Neuronal stem cell (in vitro differentiated cells): ENCODE measurements at regions not wholly inside any gene's neighbourhood (a gene's known extent, or its start where the extent isn't known, plus 50 kb on each side); places are given as distances from the start of the nearest gene placed in this dataset.

Experiments
- DNase-seq: peaks from one replicate; pipeline ENCODE4 v3.0.0-alpha.2; 2013; ENCODE audit warnings: low spot score
- H2AFZ ChIP-seq: one replicate; pipeline ENCODE4 v1.6.1; 2013; ENCODE audit warnings: mild to moderate bottlenecking, low read length, inconsistent platforms
- H2AK5ac ChIP-seq: 2 replicates; pipeline ENCODE4 v1.6.1; 2013; ENCODE audit warnings: low read depth, mild to moderate bottlenecking, inconsistent platforms, low read length, moderate library complexity, mixed read lengths
- H2BK120ac ChIP-seq: 2 replicates; pipeline ENCODE4 v1.6.1; 2013; ENCODE audit warnings: low read depth, mild to moderate bottlenecking, inconsistent platforms, low read length, moderate library complexity, mixed read lengths
- H2BK12ac ChIP-seq: one replicate; pipeline ENCODE4 v1.6.1; 2013; ENCODE audit warnings: low read length, inconsistent platforms
- H2BK15ac ChIP-seq: 2 replicates; pipeline ENCODE4 v1.6.1; 2013; ENCODE audit warnings: mild to moderate bottlenecking, low read length, inconsistent platforms, mixed read lengths
- H2BK5ac ChIP-seq: one replicate; pipeline ENCODE4 v1.6.1; 2013; ENCODE audit warnings: inconsistent platforms, mild to moderate bottlenecking, low read length, moderate library complexity
- H3K14ac ChIP-seq: one replicate; pipeline ENCODE4 v1.6.1; 2013; ENCODE audit warnings: low read length, inconsistent platforms
- H3K18ac ChIP-seq: 2 replicates; pipeline ENCODE4 v1.6.1; 2013; ENCODE audit warnings: low read length, inconsistent platforms
- H3K23ac ChIP-seq: 2 replicates; pipeline ENCODE4 v1.6.1; 2013; ENCODE audit warnings: low read depth, mild to moderate bottlenecking, mixed read lengths, low read length, inconsistent platforms; ENCODE audit not compliant: poor library complexity
- H3K27ac ChIP-seq: replicated peaks from 3 replicates; pipeline ENCODE4 v1.5.1; 2013; ENCODE audit warnings: low read length, inconsistent platforms
- H3K27me3 ChIP-seq, 3 experiments: 2 replicates each; pipeline ENCODE4 v1.6.1; 2013; ENCODE audit warnings: low read length in 3 of 3, mild to moderate bottlenecking in 2 of 3, inconsistent platforms in 1 of 3, low read depth in 1 of 3, mixed read lengths in 1 of 3, moderate library complexity in 1 of 3; ENCODE audit not compliant: control insufficient read depth in 3 of 3, insufficient read depth in 3 of 3
- H3K36me3 ChIP-seq, 2 donors: replicated peaks in 1 of 2; 2 replicates each; pipeline ENCODE4 v1.6.1; 2013; ENCODE audit warnings: low read length in 2 of 2; ENCODE audit not compliant: control insufficient read depth in 2 of 2, insufficient read depth in 2 of 2
- H3K4ac ChIP-seq: 2 replicates; pipeline ENCODE4 v1.6.1; 2013; ENCODE audit warnings: inconsistent platforms, mild to moderate bottlenecking, low read length, moderate library complexity
- H3K4me1 ChIP-seq, 2 donors: 1 replicate in 1 of 2; 2 replicates in 1 of 2; pipeline ENCODE4 v1.6.1; 2013; ENCODE audit warnings: low read length in 2 of 2, low read depth in 1 of 2; ENCODE audit not compliant: control insufficient read depth in 2 of 2, insufficient read depth in 1 of 2
- H3K4me2 ChIP-seq: one replicate; pipeline ENCODE4 v1.6.1; 2013; ENCODE audit warnings: mild to moderate bottlenecking, low read length, inconsistent platforms; ENCODE audit not compliant: insufficient read depth, poor library complexity, severe bottlenecking
- H3K4me3 ChIP-seq, 2 donors: 2 replicates each; pipeline ENCODE4 v1.5.1; 2013; ENCODE audit warnings: low read length in 2 of 2, mild to moderate bottlenecking in 2 of 2, inconsistent platforms in 1 of 2, moderate library complexity in 1 of 2
- H3K79me1 ChIP-seq: one replicate; pipeline ENCODE4 v1.6.1; 2013; ENCODE audit warnings: low read depth, mild to moderate bottlenecking, inconsistent platforms, low read length, moderate library complexity
- H3K9ac ChIP-seq: one replicate; pipeline ENCODE4 v1.6.1; 2013; ENCODE audit warnings: mild to moderate bottlenecking, low read depth, low read length, inconsistent platforms; ENCODE audit not compliant: poor library complexity
- H3K9me3 ChIP-seq, 2 donors: replicated peaks in 1 of 2; 2 replicates each; pipeline versions ENCODE3 to v1.6.1; 2013; ENCODE audit warnings: low read length in 2 of 2, mild to moderate bottlenecking in 2 of 2, inconsistent platforms in 1 of 2, low read depth in 1 of 2, mixed read lengths in 1 of 2, moderate library complexity in 1 of 2; ENCODE audit not compliant: control insufficient read depth in 2 of 2, insufficient read depth in 1 of 2
- H4K8ac ChIP-seq: one replicate; pipeline ENCODE4 v1.6.1; 2013; ENCODE audit warnings: low read depth, mild to moderate bottlenecking, inconsistent platforms, low read length, moderate library complexity
- H4K91ac ChIP-seq: one replicate; pipeline ENCODE4 v1.6.1; 2013; ENCODE audit warnings: low read length, low read depth, mild to moderate bottlenecking, inconsistent platforms; ENCODE audit not compliant: poor library complexity
- WGBS, 2 donors: extraction: QIAGEN DNeasy Blood & Tissue Kit; methylation state at CpG; one replicate each; pipeline ENCODE4 v1.1.7; 2013; ENCODE audit warnings: missing lambda C conversion rate in 2 of 2, mixed read lengths in 1 of 2; ENCODE audit not compliant: insufficient read length in 2 of 2, insufficient replicate concordance in 1 of 2; ENCODE audit errors: extremely low coverage in 2 of 2; 5-methylcytosine and 5-hydroxymethylcytosine counted together

- no peaks in the 10 kb centered on the region for H3K79me1 ChIP-seq
- no peak overlapping the region for H2BK5ac ChIP-seq
- H3K9me3 ChIP-seq = no peaks in the 10 kb centered on the region
- H2AK5ac ChIP-seq = no peak overlapping the region
- H3K18ac ChIP-seq = no peak overlapping the region
- H3K4me2 ChIP-seq = no peak overlapping the region
- no peak overlapping the region for H4K91ac ChIP-seq
- H2BK12ac ChIP-seq = no peak overlapping the region
- peaks cover 0 to 3% (median 0%) of the 10 kb centered on the region in 3 experiments for H3K27me3 ChIP-seq
- no peak overlapping the region for H3K27ac ChIP-seq
- H4K8ac ChIP-seq = no peak overlapping the region
- H3K4ac ChIP-seq = no peak overlapping the region
- H3K36me3 ChIP-seq = no peaks in the 10 kb centered on the region
- H3K9ac ChIP-seq = no peak overlapping the region
- no peak overlapping the region for H3K4me3 ChIP-seq
- no peak for DNase-seq
- H2AFZ ChIP-seq = no peak overlapping the region
- no peak overlapping the region for H2BK120ac ChIP-seq
- H3K14ac ChIP-seq = no peak overlapping the region
- H2BK15ac ChIP-seq = no peak overlapping the region
- no peaks in the 10 kb centered on the region for H3K4me1 ChIP-seq
- no peak overlapping the region for H3K23ac ChIP-seq
Measured at GRCh38 chr2:30372826-30373225, 74.2 kb upstream of the LCLAT1 start.

DNA sequence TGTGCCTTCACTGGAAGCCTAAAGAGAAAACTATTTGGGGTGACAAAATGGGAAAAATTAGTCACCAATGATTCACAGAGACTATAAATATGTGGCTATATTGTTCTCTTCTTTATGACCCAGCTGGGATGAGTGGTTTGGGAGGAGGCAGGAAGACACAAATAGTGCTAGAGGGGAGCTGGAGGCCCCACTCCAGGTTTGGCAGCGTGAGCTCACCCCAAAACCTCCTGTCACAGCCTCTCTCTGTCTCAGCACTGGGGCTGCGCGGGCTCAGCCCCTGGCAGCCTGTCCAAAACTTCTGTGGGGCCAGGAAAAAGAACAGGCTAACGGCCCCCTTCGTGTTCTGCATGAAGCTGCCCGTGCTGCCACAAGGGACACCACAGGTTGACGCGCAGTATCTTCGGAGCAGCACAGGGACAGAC lies 73.2 kb upstream of the LCLAT1 start:
- H3K4me2 ChIP-seq = no peak overlapping the region
- no peak overlapping the region for H3K18ac ChIP-seq
- no peak overlapping the region for H3K14ac ChIP-seq
- no peaks in the 10 kb centered on the region for H3K36me3 ChIP-seq
- H3K23ac ChIP-seq = no peak overlapping the region
- no peak overlapping the region for H2AK5ac ChIP-seq
- H3K9me3 ChIP-seq = no peaks in the 10 kb centered on the region
- DNase-seq = no peak
- H4K91ac ChIP-seq = no peak overlapping the region
- no peak overlapping the region for H4K8ac ChIP-seq
- H3K4ac ChIP-seq = no peak overlapping the region
- H2BK120ac ChIP-seq = no peak overlapping the region
- no peak overlapping the region for H3K9ac ChIP-seq
- no peak overlapping the region for H2BK5ac ChIP-seq
- no peak overlapping the region for H2BK12ac ChIP-seq
- no peaks in the 10 kb centered on the region for H3K4me1 ChIP-seq
- no peaks in the 10 kb centered on the region for H3K79me1 ChIP-seq
- no peak overlapping the region for H3K27ac ChIP-seq
- no peak overlapping the region for H3K4me3 ChIP-seq
- no peak overlapping the region for H2AFZ ChIP-seq
- no CpG with 5 or more reads among the region's 9 CpGs for WGBS, 2 donors
- peaks cover 0 to 3% (median 0%) of the 10 kb centered on the region in 3 experiments for H3K27me3 ChIP-seq
- H2BK15ac ChIP-seq = no peak overlapping the region

DNA sequence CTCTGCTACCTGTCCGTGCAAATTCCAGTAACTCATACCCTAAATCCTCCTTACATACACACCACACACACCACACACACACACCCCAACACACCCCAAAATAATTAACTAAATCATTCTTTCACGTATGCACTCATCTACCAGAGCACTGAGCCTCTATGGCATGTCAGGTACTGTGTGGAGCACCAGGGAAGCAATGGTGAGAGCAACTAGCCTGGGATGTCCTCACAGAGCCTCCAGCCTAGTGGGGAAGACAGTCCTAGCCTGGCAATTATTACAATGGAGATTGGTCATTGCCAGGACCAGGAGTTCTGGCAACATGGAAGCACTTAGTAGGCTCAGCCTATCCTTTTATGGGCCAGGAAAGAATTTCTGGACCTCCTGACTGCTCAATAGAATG lies 72.7 kb upstream of the LCLAT1 start:
- no peak overlapping the region for H2BK5ac ChIP-seq
- DNase-seq = no peak
- H3K14ac ChIP-seq = no peak overlapping the region
- no peak overlapping the region for H2BK15ac ChIP-seq
- no peak overlapping the region for H2BK120ac ChIP-seq
- H3K4me1 ChIP-seq = no peaks in the 10 kb centered on the region
- no peaks in the 10 kb centered on the region for H3K36me3 ChIP-seq
- 100% methylated on average over 1 of the region's 2 CpGs; no CpG with 5 or more reads in 1 of the 2 donors for WGBS, 2 donors
- H4K8ac ChIP-seq = no peak overlapping the region
- H3K9me3 ChIP-seq = no peaks in the 10 kb centered on the region
- H3K27me3 ChIP-seq = peaks cover 0 to 3% (median 0%) of the 10 kb centered on the region in 3 experiments
- no peak overlapping the region for H3K27ac ChIP-seq
- H3K18ac ChIP-seq = no peak overlapping the region
- no peak overlapping the region for H3K4me2 ChIP-seq
- no peak overlapping the region for H2BK12ac ChIP-seq
- no peak overlapping the region for H3K4ac ChIP-seq
- H2AK5ac ChIP-seq = no peak overlapping the region
- H2AFZ ChIP-seq = no peak overlapping the region
- H3K79me1 ChIP-seq = no peaks in the 10 kb centered on the region
- no peak overlapping the region for H3K4me3 ChIP-seq
- no peak overlapping the region for H3K9ac ChIP-seq
- H4K91ac ChIP-seq = no peak overlapping the region
- no peak overlapping the region for H3K23ac ChIP-seq

DNA sequence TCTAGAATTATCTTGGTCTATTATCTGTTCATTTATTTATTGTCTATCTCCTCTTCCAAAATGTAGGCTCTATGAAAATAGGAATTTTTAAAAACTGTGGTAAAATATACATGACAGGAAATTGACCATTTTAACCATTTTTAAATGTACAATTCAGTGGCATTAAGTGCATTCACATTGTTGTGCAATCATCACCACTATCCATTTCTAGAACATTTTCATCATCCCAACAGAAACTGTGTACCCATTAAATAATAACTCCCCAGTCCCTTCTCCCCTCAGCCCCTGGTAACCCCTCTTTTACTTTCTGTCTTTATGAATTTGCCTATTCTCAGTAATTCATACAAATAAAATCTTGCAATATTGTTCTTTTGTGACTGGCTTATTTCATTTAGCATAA lies 71.1 kb upstream of the LCLAT1 start:
- no peak overlapping the region for H3K18ac ChIP-seq

More for the DNA sequence above, 71.1 kb upstream of the LCLAT1 start:
- Histone ChIP-seq H2BK15ac (no peak overlapping the region), H3K27ac (no peak overlapping the region), H3K4ac (no peak overlapping the region), H2AFZ (no peak overlapping the region), H3K27me3 (peaks cover 0 to 3% (median 0%) of the 10 kb centered on the region in 3 experiments), H2BK12ac (no peak overlapping the region), H3K36me3 (no peaks in the 10 kb centered on the region), H3K23ac (no peak overlapping the region), H2AK5ac (no peak overlapping the region), H3K4me3 (no peak overlapping the region), H3K4me1 (no peaks in the 10 kb centered on the region), H3K9ac (no peak overlapping the region), H3K9me3 (no peaks in the 10 kb centered on the region), H4K91ac (no peak overlapping the region), H2BK5ac (no peak overlapping the region), H3K14ac (no peak overlapping the region), H4K8ac (no peak overlapping the region), H2BK120ac (no peak overlapping the region), H3K4me2 (no peak overlapping the region), H3K79me1 (no peaks in the 10 kb centered on the region)
- DNase-seq = no peak
